Motor neuron (in vitro differentiated cells): ENCODE measurements at regions not wholly inside any gene's neighbourhood (a gene's known extent, or its start where the extent isn't known, plus 50 kb on each side); places are given as distances from the start of the nearest gene placed in this dataset.
"Not testable (repeated sequence)": the region's sequence is repeated elsewhere in the genome, so short reads cannot be mapped to it uniquely, and the experiment has no call there.

Experiments used
- ATAC-seq, 8 experiments: fragments of 200-7000 bp; cut with Tn5 transposase; replicated peaks in 6 of 8; 2 replicates each; pipeline ENCODE4 v1.8.0; 2021; ENCODE audit warnings: mild to moderate bottlenecking in 8 of 8, moderate library complexity in 8 of 8
- H3K27ac ChIP-seq, 2 donors: fragments of 250-450 bp; sonication (Bioruptor Pico); 2 replicates each; pipeline ENCODE4 v1.9.0; 2021; ENCODE audit warnings: antibody characterized with exemption in 2 of 2, mild to moderate bottlenecking in 2 of 2, moderate library complexity in 1 of 2
- H3K4me1 ChIP-seq, 2 donors: fragments of 250-450 bp; sonication (Bioruptor Pico); replicated peaks in 1 of 2; 2 replicates each; pipeline ENCODE4 v1.6.1; 2021; ENCODE audit warnings: antibody characterized with exemption in 2 of 2, mild to moderate bottlenecking in 2 of 2, moderate library complexity in 1 of 2
- H3K4me3 ChIP-seq, 5 donors: fragments of 250-450 bp; sonication (Bioruptor Pico); 2 replicates each; pipeline ENCODE4 v1.9.0; 2021; ENCODE audit warnings: antibody characterized with exemption in 5 of 5, mild to moderate bottlenecking in 5 of 5, moderate library complexity in 4 of 5
- WGBS, 10 experiments: fragments of 450-650 bp; shearing (Covaris generic); methylation state at CpG; one replicate each; pipeline ENCODE4 v1.0.0; 2022; 5-methylcytosine and 5-hydroxymethylcytosine counted together
- in situ Hi-C, 9 experiments: fragments of 400-800 bp; cut with MboI; loops; one replicate each; pipeline ENCODE4 v1.15.0; 2021; ENCODE audit warnings: low sequenced_read_pairs in 9 of 9, low pct_unique_long_range_greater_than_20kb in 2 of 9; ENCODE audit not compliant: unreplicated experiment in 9 of 9

DNA sequence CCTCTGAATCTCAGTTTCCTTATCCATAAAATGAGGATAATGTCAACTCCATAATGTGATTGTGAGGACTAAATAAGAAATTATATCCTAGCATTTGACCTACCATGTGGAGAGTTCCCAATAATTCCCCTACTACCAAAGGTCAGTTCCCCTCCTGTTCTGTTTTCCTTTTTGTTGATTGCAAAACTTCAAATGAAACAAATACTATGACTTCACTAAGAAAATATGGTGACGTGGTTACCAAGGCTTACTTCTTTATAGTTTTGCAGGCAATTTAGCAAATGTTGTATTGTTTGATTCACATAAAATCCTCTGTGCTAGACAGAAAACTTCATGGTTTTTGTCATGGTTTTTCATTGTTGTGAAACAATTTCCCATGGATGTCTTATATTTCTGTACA lies 153.8 kb upstream of the RORA start:
- 11 to 100% (median 73%) methylated on average over 1 of the region's 1 CpG; no CpG with 5 or more reads in 2 of the 10 experiments for WGBS, 10 experiments
- no peak for ATAC-seq
- H3K4me1 ChIP-seq = peaks cover 0 to 9% of the 10 kb centered on the region in 2 donors

GRCh38 chr15:61381501-61381900 lies 152.4 kb upstream of the RORA start:
- peaks cover 0 to 9% of the 10 kb centered on the region in 2 donors for H3K4me1 ChIP-seq
- no peak overlapping the region for H3K27ac ChIP-seq
- no peak overlapping the region for H3K4me3 ChIP-seq
- no peak for ATAC-seq
- 45 to 100% (median 63%) methylated on average over 1 to 3 of the region's 3 CpGs for WGBS, 10 experiments
- in situ Hi-C loops = no loop called here

More for the DNA sequence above, 153.8 kb upstream of the RORA start:
- in situ Hi-C loops = no loop called here
- H3K4me3 ChIP-seq = no peak overlapping the region
- no peak overlapping the region for H3K27ac ChIP-seq

DNA sequence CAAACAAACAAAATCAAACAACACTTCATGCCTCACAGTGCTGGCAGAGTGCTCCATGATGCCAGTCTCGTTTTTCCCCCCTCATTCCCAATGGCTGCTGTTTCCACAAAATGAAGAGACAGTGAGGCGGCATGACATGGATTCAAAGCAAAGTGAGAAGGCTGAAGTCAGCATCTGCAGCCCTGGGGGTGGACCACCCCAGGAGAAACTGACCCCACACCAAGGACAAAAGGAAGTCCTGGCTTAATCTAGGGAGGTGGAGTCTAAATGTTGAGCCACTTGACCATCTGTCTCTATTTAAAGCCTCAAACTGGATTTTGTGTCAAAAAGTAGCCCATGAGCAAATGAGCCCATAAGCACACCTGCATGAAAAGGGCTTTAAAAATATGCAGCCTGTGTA lies 151.2 kb upstream of the RORA start:
- no peak for ATAC-seq
- in situ Hi-C loops = no loop called here
- H3K4me3 ChIP-seq = no peak overlapping the region
- no peak overlapping the region for H3K27ac ChIP-seq
- peaks cover 0 to 9% of the 10 kb centered on the region in 2 donors for H3K4me1 ChIP-seq
- WGBS, 10 experiments = 0 to 100% (median 67%) methylated on average over 1 to 2 of the region's 2 CpGs; no CpG with 5 or more reads in 2 of the 10 experiments

- no peak overlapping the region for H3K4me3 ChIP-seq
- WGBS, 10 experiments = 80 to 100% (median 100%) methylated on average over 1 of the region's 1 CpG; no CpG with 5 or more reads in 5 of the 10 experiments
- in situ Hi-C loops = no loop called here
- no peak overlapping the region for H3K27ac ChIP-seq
- peaks cover 0 to 9% of the 10 kb centered on the region in 2 donors for H3K4me1 ChIP-seq
- ATAC-seq = no peak
These were observed 149.9 kb upstream of the RORA start for GRCh38 chr15:61379005-61379404.

GRCh38 chr15:61376961-61377360 lies 147.9 kb upstream of the RORA start:
- peaks cover 0 to 9% of the 10 kb centered on the region in 2 donors for H3K4me1 ChIP-seq
- ATAC-seq = peak in 2 of 8 experiments; percentile 57 to 66
- H3K27ac ChIP-seq = no peak overlapping the region
- in situ Hi-C loops = no loop called here
- WGBS, 10 experiments = 20 to 100% (median 63%) methylated on average over 1 to 2 of the region's 2 CpGs
- no peak overlapping the region for H3K4me3 ChIP-seq

GRCh38 chr15:61376516-61376915 lies 147.4 kb upstream of the RORA start:
- in situ Hi-C loops = no loop called here
- peak in 2 of 8 experiments; percentile 61 to 72 for ATAC-seq
- 44 to 100% (median 87%) methylated on average over 2 to 3 of the region's 3 CpGs; no CpG with 5 or more reads in 3 of the 10 experiments for WGBS, 10 experiments
- no peak overlapping the region for H3K4me3 ChIP-seq
- peaks cover 0 to 9% of the 10 kb centered on the region in 2 donors for H3K4me1 ChIP-seq
- H3K27ac ChIP-seq = no peak overlapping the region

DNA sequence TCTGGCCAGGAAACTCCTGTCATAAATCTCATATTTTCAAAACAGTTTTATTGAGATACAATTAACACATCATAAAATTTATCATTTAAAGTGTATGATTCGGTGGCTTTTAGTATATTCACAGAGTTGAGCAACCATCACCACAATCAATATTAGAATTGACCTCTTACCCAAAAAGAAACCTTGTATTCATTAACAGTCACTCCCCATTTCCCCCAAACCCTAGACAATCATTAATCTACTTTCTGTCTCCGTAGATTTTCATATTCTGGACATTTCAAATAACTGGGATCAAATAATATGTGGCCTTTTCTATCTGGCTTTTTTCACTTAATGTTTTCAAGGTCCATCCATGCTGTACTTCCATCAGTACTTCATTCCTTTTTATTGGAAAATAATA lies 145.7 kb upstream of the RORA start:
- WGBS, 10 experiments = 33 to 100% (median 89%) methylated on average over 1 to 2 of the region's 2 CpGs
- H3K27ac ChIP-seq = no peak overlapping the region
- in situ Hi-C loops = no loop called here
- no peaks in the 10 kb centered on the region for H3K4me1 ChIP-seq
- no peak overlapping the region for H3K4me3 ChIP-seq
- no peak for ATAC-seq

GRCh38 chr15:61367953-61368352 lies 138.9 kb upstream of the RORA start:
- WGBS, 10 experiments = 80 to 100% (median 100%) methylated on average over 1 to 2 of the region's 2 CpGs; no CpG with 5 or more reads in 3 of the 10 experiments
- ATAC-seq = no peak

DNA sequence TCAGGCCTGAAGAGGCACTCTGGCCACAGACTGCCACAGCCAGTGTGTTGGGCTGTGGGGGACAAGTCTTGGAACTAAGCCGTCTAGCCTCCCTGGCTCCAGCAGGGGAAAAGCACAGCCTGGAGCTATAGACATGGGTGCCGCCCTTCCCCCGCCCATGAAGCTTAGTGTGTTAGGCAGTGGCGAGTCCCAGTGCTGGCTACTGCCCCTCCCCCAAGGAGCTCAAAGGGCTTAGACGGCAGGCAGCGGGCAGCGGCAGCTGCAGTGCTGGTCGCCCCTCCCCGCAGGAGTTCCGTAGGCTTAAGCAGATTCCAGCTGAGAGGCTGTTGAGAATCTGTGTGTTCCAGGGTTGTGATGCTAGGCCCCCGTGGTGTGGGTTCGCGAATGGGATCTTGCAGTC lies 135.8 kb upstream of the RORA start:
- Histone ChIP-seq H3K27ac (no peak overlapping the region), H3K4me1 (no peaks in the 10 kb centered on the region), H3K4me3 (no peak overlapping the region)
- in situ Hi-C loops = no loop called here
- peak in 5 of 8 experiments; percentile 14 to 80 (median 40) for ATAC-seq
- 35 to 68% (median 60%) methylated on average over 1 to 8 of the region's 13 CpGs; no CpG with 5 or more reads in 7 of the 10 experiments for WGBS, 10 experiments

More at GRCh38 chr15:61367953-61368352, 138.9 kb upstream of the RORA start:
- in situ Hi-C loops = no loop called here
- Histone ChIP-seq H3K4me1 (no peaks in the 10 kb centered on the region), H3K4me3 (no peak overlapping the region), H3K27ac (no peak overlapping the region)

DNA sequence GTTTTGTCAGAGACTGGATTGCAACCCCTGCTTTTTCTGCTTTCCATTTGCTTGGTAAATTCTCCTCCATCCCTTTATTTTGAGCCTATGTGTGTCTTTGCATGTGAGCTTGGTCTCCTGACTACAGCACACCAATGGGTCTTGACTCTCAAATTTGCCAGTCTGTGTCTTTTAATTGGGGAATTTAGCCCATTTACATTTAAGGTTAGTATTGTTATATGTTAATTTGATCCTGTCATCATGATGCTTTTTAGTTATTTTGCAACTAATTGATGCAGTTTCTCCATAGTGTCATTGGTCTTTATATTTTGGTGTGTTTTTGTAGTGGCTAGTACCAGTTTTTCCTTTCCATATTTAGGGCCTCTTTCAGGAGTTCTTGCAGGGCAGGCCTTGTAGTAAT lies 133.8 kb upstream of the RORA start:
- H3K4me3 ChIP-seq, ATAC-seq, H3K27ac ChIP-seq, H3K4me1 ChIP-seq, in situ Hi-C loops: not testable (repeated sequence)

GRCh38 chr15:61344293-61344692 lies 115.2 kb upstream of the RORA start:
- 10 to 91% (median 67%) methylated on average over 1 to 2 of the region's 2 CpGs; no CpG with 5 or more reads in 1 of the 10 experiments for WGBS, 10 experiments
- Histone ChIP-seq H3K4me1 (no peaks in the 10 kb centered on the region), H3K27ac (no peak overlapping the region), H3K4me3 (no peak overlapping the region)
- ATAC-seq = no peak
- in situ Hi-C loops = no loop called here

GRCh38 chr15:61342390-61342789 lies 113.3 kb upstream of the RORA start:
- in situ Hi-C loops = no loop called here
- ATAC-seq = no peak
- no peak overlapping the region for H3K4me3 ChIP-seq
- WGBS, 10 experiments = 80 to 100% (median 100%) methylated on average over 1 of the region's 2 CpGs; no CpG with 5 or more reads in 7 of the 10 experiments
- H3K4me1 ChIP-seq = no peaks in the 10 kb centered on the region
- H3K27ac ChIP-seq = no peak overlapping the region

DNA sequence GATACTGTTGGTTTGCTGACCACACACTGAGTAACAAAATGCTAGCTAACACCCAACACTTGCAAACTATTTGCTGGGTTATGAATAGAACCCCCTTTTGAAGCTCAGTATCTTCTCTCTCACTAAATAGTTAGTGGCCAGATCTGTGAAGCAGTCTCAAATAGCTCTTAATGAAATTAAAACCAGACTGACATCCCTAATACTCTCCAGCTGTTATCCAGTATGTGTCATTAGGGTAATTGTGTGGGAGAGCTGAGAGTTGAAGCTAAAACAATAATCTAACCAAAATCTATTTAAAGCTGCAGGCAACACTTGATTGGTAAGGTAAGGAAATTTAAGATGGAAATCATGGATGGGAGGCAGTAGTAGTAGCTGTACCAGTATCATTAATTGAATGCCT lies 110.4 kb upstream of the RORA start:
- in situ Hi-C loops = no loop called here
- Histone ChIP-seq H3K27ac (no peak overlapping the region), H3K4me3 (no peak overlapping the region), H3K4me1 (no peaks in the 10 kb centered on the region)
- no peak for ATAC-seq

DNA sequence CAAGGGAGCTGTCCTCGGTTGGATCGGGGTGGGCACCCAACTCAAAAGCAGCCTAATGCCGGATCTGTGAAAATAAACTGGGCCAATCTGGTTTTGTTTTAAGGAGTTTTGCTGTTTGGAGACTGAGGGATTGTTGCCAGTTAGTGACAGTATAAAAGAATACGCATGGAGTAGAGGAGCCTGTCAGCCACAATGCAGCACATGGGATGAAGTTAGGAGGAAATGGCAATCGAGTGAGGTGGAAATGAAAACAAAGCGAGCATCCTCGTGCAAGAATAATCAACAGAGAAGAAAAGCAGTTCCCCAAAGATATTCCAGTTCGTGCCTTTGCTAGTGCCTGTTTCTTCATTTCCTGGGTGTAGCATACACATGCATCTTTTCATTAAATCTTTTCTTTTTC lies 108.4 kb upstream of the RORA start:
- in situ Hi-C loops = no loop called here

More for the DNA sequence above, 108.4 kb upstream of the RORA start:
- ATAC-seq = no peak
- WGBS, 10 experiments = 2 to 96% (median 81%) methylated on average over 2 to 8 of the region's 8 CpGs; no CpG with 5 or more reads in 2 of the 10 experiments
- Histone ChIP-seq H3K4me3 (no peak overlapping the region), H3K4me1 (no peaks in the 10 kb centered on the region), H3K27ac (no peak overlapping the region)
